Stimulated activated CD4-positive, alpha-beta T cell treated with anti-CD3 and anti-CD28 coated beads, TNF-alpha, amount 100 ng/mL, for 1 hour (primary cell): ENCODE measurements at regions not wholly inside any gene's neighbourhood (a gene's known extent, or its start where the extent isn't known, plus 50 kb on each side); places are given as distances from the start of the nearest gene placed in this dataset.

Experiments
- DNase-seq, 3 donors: peaks; one replicate each; pipeline ENCODE4 v3.0.0-alpha.2; 2020; ENCODE audit warnings: low read depth in 3 of 3, low spot score in 1 of 3

GRCh38 chr13:73684286-73684685, 449.9 kb downstream of the KLF12 start:
- no peak for DNase-seq

GRCh38 chr13:73683746-73684145, 450.5 kb downstream of the KLF12 start:
- no peak for DNase-seq

GRCh38 chr13:73681779-73682178, 452.4 kb downstream of the KLF12 start:
- no peak for DNase-seq

GRCh38 chr13:73681015-73681414, 453.2 kb downstream of the KLF12 start:
- DNase-seq: no peak

GRCh38 chr13:73677048-73677601, 457.1 kb downstream of the KLF12 start:
- no peak for DNase-seq

GRCh38 chr13:73676550-73677047, 457.6 kb downstream of the KLF12 start:
- no peak for DNase-seq

- DNase-seq: no peak
Observed at GRCh38 chr13:73675821-73676220, 458.4 kb downstream of the KLF12 start.

GRCh38 chr13:73674570-73674969, 459.6 kb downstream of the KLF12 start:
- DNase-seq: no peak

- DNase-seq: no peak
Observed at GRCh38 chr13:73673931-73674330, 460.3 kb downstream of the KLF12 start.

- DNase-seq: no peak
Observed at GRCh38 chr13:73672492-73672891, 461.7 kb downstream of the KLF12 start.

- no peak for DNase-seq
Observed at GRCh38 chr13:73671732-73672131, 462.5 kb downstream of the KLF12 start.

- no peak for DNase-seq
Observed at GRCh38 chr13:73671011-73671410, 463.2 kb downstream of the KLF12 start.

GRCh38 chr13:73667756-73668155, 466.4 kb downstream of the KLF12 start:
- no peak for DNase-seq

GRCh38 chr13:73665261-73665660, 468.9 kb downstream of the KLF12 start:
- DNase-seq: no peak

- no peak for DNase-seq
Observed at GRCh38 chr13:73664851-73665250, 469.4 kb downstream of the KLF12 start.

- no peak for DNase-seq
Observed at GRCh38 chr13:73662833-73663232, 471.4 kb downstream of the KLF12 start.

- no peak for DNase-seq
Observed at GRCh38 chr13:73661687-73662425, 472.3 kb downstream of the KLF12 start.

GRCh38 chr13:73661066-73661465, 473.1 kb downstream of the KLF12 start:
- no peak for DNase-seq

GRCh38 chr13:73658639-73659038, 475.6 kb downstream of the KLF12 start:
- no peak for DNase-seq

GRCh38 chr13:73657821-73658540, 476.2 kb downstream of the KLF12 start:
- DNase-seq: no peak

GRCh38 chr13:73656863-73657262, 477.3 kb downstream of the KLF12 start:
- no peak for DNase-seq

- DNase-seq: no peak
Observed at GRCh38 chr13:73653688-73654087, 480.5 kb downstream of the KLF12 start.
